HCT116 (cell line): ENCODE measurements at regions not wholly inside any gene's neighbourhood (a gene's known extent, or its start where the extent isn't known, plus 50 kb on each side); places are given as distances from the start of the nearest gene placed in this dataset.

Source experiments
- ATAC-seq: fragments of 200-7000 bp; cut with Tn5 transposase; 2 replicates; pipeline ENCODE4 v1.9.1; 2020; ENCODE audit warnings: mild to moderate bottlenecking, moderate library complexity
- BruUV-seq: library from RNA; stranded (reverse); fragments of 400-500 nt; replicated peaks from 2 replicates; lab custom pipeline; 2021; lab: Mats Ljungman, UMichigan
- CTCF ChIA-PET: fragments of 300-600 bp; sonication (Branson Sonifier 250); formaldehyde crosslinking; loops from one replicate; lab custom pipeline; 2021; ENCODE audit warnings: antibody characterized with exemption; lab: Charles Lee
- POLR2A ChIA-PET: fragments of 300-600, 350-600 bp; sonication (Branson Sonifier 250); formaldehyde crosslinking; loops from one replicate; lab custom pipeline; 2021; ENCODE audit warnings: antibody characterized with exemption; lab: Charles Lee
- RAD21 ChIA-PET, 2 experiments: fragments of 300-600 bp; sonication (Branson Sonifier 250); formaldehyde crosslinking; loops; one replicate each; lab custom pipeline; 2023; ENCODE audit warnings: low total read pairs in 2 of 2; ENCODE audit not compliant: uncharacterized antibody in 2 of 2, unreplicated experiment in 2 of 2, low non-redundant PET in 1 of 2; lab: Charles Lee
- DNase-seq: peaks from one replicate; pipeline ENCODE4 v3.0.0-alpha.2; 2010; ENCODE audit warnings: low read depth, low spot score
- H2AFZ ChIP-seq: fragments of 200-600 bp; shearing (Covaris generic), sonication (generic); 2 replicates; pipeline ENCODE4 v1.6.1; 2017; ENCODE audit warnings: low read depth, mixed run types, mixed read lengths, antibody characterized with exemption, low read length; ENCODE audit not compliant: poor library complexity, severe bottlenecking
- H3K27ac ChIP-seq: 2 replicates; pipeline ENCODE4 v1.5.1; 2012; ENCODE audit warnings: low read depth, low read length
- H3K27me3 ChIP-seq: fragments of 200-600 bp; sonication (generic); 2 replicates; pipeline ENCODE4 v1.6.1; 2016; ENCODE audit warnings: mixed run types, low read length, mixed read lengths; ENCODE audit not compliant: insufficient read depth
- H3K36me3 ChIP-seq, 2 experiments: fragments of 200-500 bp in 1 of 2; fragments of 200-600 bp in 1 of 2; sonication (Bioruptor generic) in 1 of 2; sonication (generic) in 1 of 2; 2 replicates each; pipeline versions ENCODE4 v1.5.1 to v1.6.1; 2014 to 2016; ENCODE audit warnings: low read length in 2 of 2, inconsistent platforms in 1 of 2, mixed read lengths in 1 of 2, mixed run types in 1 of 2; ENCODE audit not compliant: insufficient read depth in 2 of 2, control insufficient read depth in 1 of 2
- H3K4me1 ChIP-seq, 2 experiments: fragments of 200-600 bp in 1 of 2; sonication (generic) in 1 of 2; 2 replicates each; pipeline versions ENCODE4 v1.5.1 to v1.6.1; 2012 to 2017; ENCODE audit warnings: low read length in 2 of 2, inconsistent platforms in 1 of 2, mild to moderate bottlenecking in 1 of 2, mixed read lengths in 1 of 2, mixed run types in 1 of 2, moderate library complexity in 1 of 2; ENCODE audit not compliant: insufficient read depth in 2 of 2, control insufficient read depth in 1 of 2
- H3K4me2 ChIP-seq: fragments of 200-600 bp; sonication (generic); 2 replicates; pipeline ENCODE4 v1.6.1; 2017; ENCODE audit warnings: mixed run types, low read length, mixed read lengths
- H3K4me3 ChIP-seq, 2 experiments: fragments of 200-600 bp in 1 of 2; sonication (generic) in 1 of 2; replicated peaks in 1 of 2; 2 replicates each; pipeline ENCODE4 v1.5.1; 2011 to 2016; ENCODE audit warnings: low read length in 2 of 2, control low read depth in 1 of 2, low read depth in 1 of 2, mild to moderate bottlenecking in 1 of 2, mixed read lengths in 1 of 2, mixed run types in 1 of 2
- H3K79me2 ChIP-seq: fragments of 200-600 bp; sonication (generic); 2 replicates; pipeline ENCODE4 v1.6.1; 2017; ENCODE audit warnings: mild to moderate bottlenecking, mixed run types, low read length, moderate library complexity, mixed read lengths; ENCODE audit not compliant: insufficient read depth
- H3K9ac ChIP-seq: fragments of 200-600 bp; sonication (generic); 2 replicates; pipeline ENCODE4 v1.6.1; 2016; ENCODE audit warnings: low read length, mixed read lengths
- H3K9me2 ChIP-seq: fragments of 200-600 bp; sonication (generic), shearing (Covaris generic); 2 replicates; pipeline ENCODE4 v1.6.1; 2017; ENCODE audit warnings: mixed run types, mild to moderate bottlenecking, moderate library complexity; ENCODE audit not compliant: insufficient read depth
- H3K9me3 ChIP-seq, 2 experiments: fragments of 200-500 bp in 1 of 2; fragments of 200-600 bp in 1 of 2; sonication (Bioruptor generic) in 1 of 2; sonication (generic) in 1 of 2; 2 replicates each; pipeline ENCODE4 v1.6.1; 2014 to 2017; ENCODE audit warnings: low read length in 2 of 2, mixed read lengths in 2 of 2, inconsistent platforms in 1 of 2, low read depth in 1 of 2, mild to moderate bottlenecking in 1 of 2, mixed run types in 1 of 2, moderate library complexity in 1 of 2; ENCODE audit not compliant: control insufficient read depth in 1 of 2, insufficient read depth in 1 of 2
- H4K20me1 ChIP-seq: fragments of 200-600 bp; sonication (generic), shearing (Covaris generic); 2 replicates; pipeline ENCODE4 v1.6.1; 2017; ENCODE audit warnings: mixed run types, mild to moderate bottlenecking, moderate library complexity; ENCODE audit not compliant: insufficient read depth
- CEBPB ChIP-seq: IDR thresholded peaks from 2 replicates; pipeline ENCODE4 v1.6.1; 2012; ENCODE audit warnings: low read depth
- ELF1 ChIP-seq: IDR thresholded peaks from 2 replicates; pipeline ENCODE4 v1.6.1; 2012; ENCODE audit warnings: low read depth, borderline replicate concordance
- EZH2phosphoT487 ChIP-seq: fragments of 200-600 bp; IDR thresholded peaks from 2 replicates; pipeline ENCODE4 v1.6.1; 2018; ENCODE audit warnings: antibody characterized with exemption, borderline replicate concordance
- JUND ChIP-seq: IDR thresholded peaks from 2 replicates; pipeline ENCODE4 v1.6.1; 2012
- SRF ChIP-seq: IDR thresholded peaks from 2 replicates; pipeline ENCODE4 v1.6.1; 2012; ENCODE audit warnings: low read depth
- TCF7L2 ChIP-seq: IDR thresholded peaks from 2 replicates; pipeline ENCODE4 v1.7.0; 2011; ENCODE audit warnings: borderline replicate concordance, inconsistent platforms; ENCODE audit not compliant: insufficient read depth, insufficient read length; ENCODE audit errors: extremely low read depth
- intact Hi-C: fragments of 100-400 bp; cut with micrococcal nuclease; formaldehyde crosslinking; loops from 2 replicates; pipeline ENCODE4 v1.10.0; 2022
- TF ChIP-seq, protein P1 (sequence below), 3 experiments: fragments of 200-600 bp in 1 of 3; sonication (generic) in 1 of 3; IDR thresholded peaks in 2 of 3; conservative IDR thresholded peaks in 1 of 3; 2 replicates each; pipeline ENCODE4 v1.5.1; 2012 to 2017; ENCODE audit warnings: low read depth in 2 of 3, low read length in 2 of 3, antibody characterized with exemption in 1 of 3, borderline replicate concordance in 1 of 3, control low read depth in 1 of 3, mild to moderate bottlenecking in 1 of 3, mixed read lengths in 1 of 3, mixed run types in 1 of 3, moderate library complexity in 1 of 3; ENCODE audit not compliant: insufficient read depth in 1 of 3
- TF ChIP-seq, protein P2 (sequence below): IDR thresholded peaks from 2 replicates; pipeline ENCODE4 v1.6.1; 2012; ENCODE audit warnings: low read depth

DNA sequence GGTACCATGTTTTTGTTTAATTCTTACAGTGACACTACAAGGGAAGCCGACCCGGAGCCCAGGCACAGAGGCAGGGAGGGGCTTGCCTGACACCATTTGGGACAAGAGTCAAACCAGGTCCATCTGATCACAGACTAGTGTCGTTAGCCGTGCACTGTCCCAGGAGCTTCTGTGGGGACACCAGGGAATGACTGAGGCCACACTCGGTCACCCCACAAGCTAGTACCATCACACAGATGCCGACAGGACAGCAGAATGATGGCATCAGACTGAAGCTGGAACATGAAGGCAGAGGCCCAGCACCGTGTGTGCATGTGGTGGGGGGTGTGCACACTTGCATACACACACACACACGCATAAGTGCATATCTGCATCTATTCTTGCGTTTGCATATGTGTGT, 61.5 kb upstream of the NECTIN1 start:
- no peak overlapping the region for H3K4me3 ChIP-seq
- intact Hi-C loops: no loop called here
- H3K4me2 ChIP-seq: no peak overlapping the region
- no peaks in the 10 kb centered on the region for H3K9me3 ChIP-seq
- H3K27ac ChIP-seq: no peak overlapping the region
- no peak overlapping the region for H2AFZ ChIP-seq
- H3K79me2 ChIP-seq: no peaks in the 10 kb centered on the region
- CTCF ChIA-PET: no interaction called here
- H3K36me3 ChIP-seq: no peaks in the 10 kb centered on the region
- TF ChIP-seq JUND (no peak), EZH2phosphoT487 (no peak), CEBPB (no peak), TCF7L2 (no peak)
- TF ChIP-seq, protein P1, sequence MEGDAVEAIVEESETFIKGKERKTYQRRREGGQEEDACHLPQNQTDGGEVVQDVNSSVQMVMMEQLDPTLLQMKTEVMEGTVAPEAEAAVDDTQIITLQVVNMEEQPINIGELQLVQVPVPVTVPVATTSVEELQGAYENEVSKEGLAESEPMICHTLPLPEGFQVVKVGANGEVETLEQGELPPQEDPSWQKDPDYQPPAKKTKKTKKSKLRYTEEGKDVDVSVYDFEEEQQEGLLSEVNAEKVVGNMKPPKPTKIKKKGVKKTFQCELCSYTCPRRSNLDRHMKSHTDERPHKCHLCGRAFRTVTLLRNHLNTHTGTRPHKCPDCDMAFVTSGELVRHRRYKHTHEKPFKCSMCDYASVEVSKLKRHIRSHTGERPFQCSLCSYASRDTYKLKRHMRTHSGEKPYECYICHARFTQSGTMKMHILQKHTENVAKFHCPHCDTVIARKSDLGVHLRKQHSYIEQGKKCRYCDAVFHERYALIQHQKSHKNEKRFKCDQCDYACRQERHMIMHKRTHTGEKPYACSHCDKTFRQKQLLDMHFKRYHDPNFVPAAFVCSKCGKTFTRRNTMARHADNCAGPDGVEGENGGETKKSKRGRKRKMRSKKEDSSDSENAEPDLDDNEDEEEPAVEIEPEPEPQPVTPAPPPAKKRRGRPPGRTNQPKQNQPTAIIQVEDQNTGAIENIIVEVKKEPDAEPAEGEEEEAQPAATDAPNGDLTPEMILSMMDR (IDR thresholded peaks at IDR 0.05 in 2 of 3, conservative IDR thresholded peaks at IDR 0.05 in 1 of 3; ENCODE audit: borderline replicate concordance in 1 of 3, insufficient read depth in 1 of 3, low read depth in 2 of 3, low read length in 2 of 3): no peak
- no peaks in the 10 kb centered on the region for H4K20me1 ChIP-seq
- POLR2A ChIA-PET: no interaction called here
- BruUV-seq: no TSS peak
- H3K9me2 ChIP-seq: no peaks in the 10 kb centered on the region
- ATAC-seq (no peak), DNase-seq (no peak)
- H3K4me1 ChIP-seq: 0 out of 4 replicates have a peak, but pooled peaks cover 0 to 5% of the 10 kb centered on the region in 2 experiments
- H3K27me3 ChIP-seq: no peaks in the 10 kb centered on the region
- RAD21 ChIA-PET: no interaction called here
- no peak overlapping the region for H3K9ac ChIP-seq

DNA sequence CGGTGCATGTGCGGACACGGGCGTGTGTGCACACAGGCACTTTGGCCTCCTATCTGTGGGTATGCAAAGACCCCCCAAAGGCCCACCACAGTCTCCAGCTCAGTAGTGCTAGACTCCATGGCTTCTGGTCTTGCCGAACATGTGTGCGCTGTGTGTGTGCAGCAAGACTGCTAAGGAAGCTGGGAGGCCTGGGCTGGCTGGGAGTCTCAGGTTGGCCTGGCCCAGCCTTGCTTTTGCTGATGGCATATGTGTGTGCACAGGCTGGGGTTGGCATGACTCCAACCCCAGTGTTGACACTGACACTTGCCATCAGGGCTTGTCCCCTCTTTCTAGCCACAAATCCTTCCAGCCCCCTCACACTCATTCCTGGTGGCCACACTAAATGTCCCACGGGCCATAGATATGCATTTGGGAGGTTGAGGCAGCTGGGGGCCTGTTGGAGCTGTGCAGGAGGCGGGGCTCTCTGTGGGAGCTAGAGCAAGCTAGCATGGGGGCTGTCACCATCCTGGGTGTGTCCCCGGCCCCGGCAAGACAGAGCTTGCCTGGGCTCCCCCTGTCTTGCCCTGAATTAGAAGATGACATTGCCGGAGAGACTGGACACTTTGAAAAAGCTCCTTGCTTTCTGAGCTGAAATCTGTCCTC, 60.9 kb upstream of the NECTIN1 start:
- no peaks in the 10 kb centered on the region for H3K27me3 ChIP-seq
- ATAC-seq: no peak
- H3K4me3 ChIP-seq: no peak overlapping the region
- TF ChIP-seq, protein P2, sequence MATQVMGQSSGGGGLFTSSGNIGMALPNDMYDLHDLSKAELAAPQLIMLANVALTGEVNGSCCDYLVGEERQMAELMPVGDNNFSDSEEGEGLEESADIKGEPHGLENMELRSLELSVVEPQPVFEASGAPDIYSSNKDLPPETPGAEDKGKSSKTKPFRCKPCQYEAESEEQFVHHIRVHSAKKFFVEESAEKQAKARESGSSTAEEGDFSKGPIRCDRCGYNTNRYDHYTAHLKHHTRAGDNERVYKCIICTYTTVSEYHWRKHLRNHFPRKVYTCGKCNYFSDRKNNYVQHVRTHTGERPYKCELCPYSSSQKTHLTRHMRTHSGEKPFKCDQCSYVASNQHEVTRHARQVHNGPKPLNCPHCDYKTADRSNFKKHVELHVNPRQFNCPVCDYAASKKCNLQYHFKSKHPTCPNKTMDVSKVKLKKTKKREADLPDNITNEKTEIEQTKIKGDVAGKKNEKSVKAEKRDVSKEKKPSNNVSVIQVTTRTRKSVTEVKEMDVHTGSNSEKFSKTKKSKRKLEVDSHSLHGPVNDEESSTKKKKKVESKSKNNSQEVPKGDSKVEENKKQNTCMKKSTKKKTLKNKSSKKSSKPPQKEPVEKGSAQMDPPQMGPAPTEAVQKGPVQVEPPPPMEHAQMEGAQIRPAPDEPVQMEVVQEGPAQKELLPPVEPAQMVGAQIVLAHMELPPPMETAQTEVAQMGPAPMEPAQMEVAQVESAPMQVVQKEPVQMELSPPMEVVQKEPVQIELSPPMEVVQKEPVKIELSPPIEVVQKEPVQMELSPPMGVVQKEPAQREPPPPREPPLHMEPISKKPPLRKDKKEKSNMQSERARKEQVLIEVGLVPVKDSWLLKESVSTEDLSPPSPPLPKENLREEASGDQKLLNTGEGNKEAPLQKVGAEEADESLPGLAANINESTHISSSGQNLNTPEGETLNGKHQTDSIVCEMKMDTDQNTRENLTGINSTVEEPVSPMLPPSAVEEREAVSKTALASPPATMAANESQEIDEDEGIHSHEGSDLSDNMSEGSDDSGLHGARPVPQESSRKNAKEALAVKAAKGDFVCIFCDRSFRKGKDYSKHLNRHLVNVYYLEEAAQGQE: no peak
- TF ChIP-seq ELF1: no peak
- no peak for TF ChIP-seq SRF
- TF ChIP-seq, protein P1 (IDR thresholded peaks at IDR 0.05 in 2 of 3, conservative IDR thresholded peaks at IDR 0.05 in 1 of 3; ENCODE audit: borderline replicate concordance in 1 of 3, insufficient read depth in 1 of 3, low read depth in 2 of 3, low read length in 2 of 3): no peak
- TF ChIP-seq, all 23 proteins: peak for 0
- H2AFZ ChIP-seq: no peak overlapping the region
- POLR2A ChIA-PET: no interaction called here
- H3K9ac ChIP-seq: no peak overlapping the region
- no peak overlapping the region for H3K27ac ChIP-seq
- no peaks in the 10 kb centered on the region for H3K9me3 ChIP-seq
- H4K20me1 ChIP-seq: no peaks in the 10 kb centered on the region
- CTCF ChIA-PET: no interaction called here
- H3K9me2 ChIP-seq: no peaks in the 10 kb centered on the region
- no peaks in the 10 kb centered on the region for H3K36me3 ChIP-seq
- BruUV-seq: no TSS peak
- H3K4me2 ChIP-seq: no peak overlapping the region
- 0 out of 4 replicates have a peak, but pooled peaks cover 0 to 5% of the 10 kb centered on the region in 2 experiments for H3K4me1 ChIP-seq
- no peaks in the 10 kb centered on the region for H3K79me2 ChIP-seq
- RAD21 ChIA-PET: no interaction called here
- intact Hi-C loops: no loop called here
- no peak for DNase-seq
